Naive thymus-derived CD8-positive, alpha-beta T cell (primary cell): ENCODE measurements at regions not wholly inside any gene's neighbourhood (a gene's known extent, or its start where the extent isn't known, plus 50 kb on each side); places are given as distances from the start of the nearest gene placed in this dataset.

Source experiments
- ATAC-seq, 2 donors: fragments of 150-1000 bp; cut with Tn5 transposase in 1 of 2; sonication (Bioruptor Pico), chemical (Tn5 transposase) in 1 of 2; 1 replicate in 1 of 2; 2 replicates in 1 of 2; pipeline ENCODE4 v1.10.0; 2021; ENCODE audit warnings: mild to moderate bottlenecking in 2 of 2, moderate library complexity in 2 of 2
- POLR2A ChIA-PET: fragments of 350-600 bp; sonication (Branson Sonifier 250); formaldehyde crosslinking; loops from one replicate; lab custom pipeline; 2021; ENCODE audit warnings: antibody characterized with exemption; lab: Charles Lee
- DNase-seq, 10 donors: peaks; one replicate each; pipeline versions ENCODE4 v3.0.0 to v3.0.0-alpha.2; 2020 to 2022
- H3K27ac Mint-ChIP-seq, 10 donors: one replicate each; pipeline ENCODE4 v1.8.0; 2020 to 2022; ENCODE audit warnings: mild to moderate bottlenecking in 10 of 10, mixed read lengths in 10 of 10, moderate library complexity in 4 of 10, inconsistent platforms in 1 of 10
- H3K27me3 Mint-ChIP-seq, 5 donors: one replicate each; pipeline ENCODE4 v1.8.0; 2021 to 2022; ENCODE audit warnings: mixed read lengths in 5 of 5
- H3K36me3 Mint-ChIP-seq, 3 donors: one replicate each; pipeline ENCODE4 v1.8.0; 2020 to 2022; ENCODE audit warnings: mixed read lengths in 3 of 3, mild to moderate bottlenecking in 2 of 3, inconsistent platforms in 1 of 3
- H3K4me1 Mint-ChIP-seq, 4 donors: one replicate each; pipeline ENCODE4 v1.8.0; 2021 to 2022; ENCODE audit warnings: mixed read lengths in 4 of 4
- H3K4me3 Mint-ChIP-seq, 10 donors: one replicate each; pipeline ENCODE4 v1.8.0; 2020 to 2022; ENCODE audit warnings: mild to moderate bottlenecking in 10 of 10, mixed read lengths in 10 of 10, moderate library complexity in 6 of 10, inconsistent platforms in 1 of 10
- H3K9me3 Mint-ChIP-seq, 9 donors: one replicate each; pipeline ENCODE4 v1.8.0; 2020 to 2022; ENCODE audit warnings: mixed read lengths in 9 of 9, mild to moderate bottlenecking in 3 of 9, inconsistent platforms in 1 of 9, moderate library complexity in 1 of 9

GRCh38 chr2:215605214-215605613 lies 169.3 kb upstream of the FN1 start:
- H3K4me1 Mint-ChIP-seq: no peaks in the 10 kb centered on the region
- peaks cover 0 to 11% (median 2%) of the 10 kb centered on the region in 5 donors for H3K27me3 Mint-ChIP-seq
- no peak for DNase-seq
- ATAC-seq: no peak
- H3K27ac Mint-ChIP-seq: no peak overlapping the region
- H3K36me3 Mint-ChIP-seq: no peaks in the 10 kb centered on the region
- H3K4me3 Mint-ChIP-seq: no peak overlapping the region
- POLR2A ChIA-PET: no interaction called here
- no peaks in the 10 kb centered on the region for H3K9me3 Mint-ChIP-seq

GRCh38 chr2:215604606-215605005 lies 168.7 kb upstream of the FN1 start:
- Mint-ChIP-seq H3K9me3 (no peaks in the 10 kb centered on the region), H3K27me3 (peaks cover 0 to 11% (median 2%) of the 10 kb centered on the region in 5 donors), H3K36me3 (no peaks in the 10 kb centered on the region), H3K4me1 (no peaks in the 10 kb centered on the region), H3K27ac (no peak overlapping the region), H3K4me3 (no peak overlapping the region)
- DNase-seq (no peak), ATAC-seq (no peak)
- POLR2A ChIA-PET: no interaction called here

GRCh38 chr2:215603440-215603839 lies 167.6 kb upstream of the FN1 start:
- H3K27me3 Mint-ChIP-seq: peaks cover 0 to 11% (median 2%) of the 10 kb centered on the region in 5 donors
- H3K4me3 Mint-ChIP-seq: no peak overlapping the region
- H3K27ac Mint-ChIP-seq: no peak overlapping the region
- no peak for ATAC-seq
- H3K36me3 Mint-ChIP-seq: no peaks in the 10 kb centered on the region
- no peaks in the 10 kb centered on the region for H3K9me3 Mint-ChIP-seq
- H3K4me1 Mint-ChIP-seq: no peaks in the 10 kb centered on the region
- DNase-seq: no peak
- POLR2A ChIA-PET: no interaction called here

GRCh38 chr2:215602997-215603396 lies 167.1 kb upstream of the FN1 start:
- no peak overlapping the region for H3K27ac Mint-ChIP-seq
- H3K36me3 Mint-ChIP-seq: no peaks in the 10 kb centered on the region
- H3K9me3 Mint-ChIP-seq: no peaks in the 10 kb centered on the region
- no peak for DNase-seq
- ATAC-seq: no peak
- no peak overlapping the region for H3K4me3 Mint-ChIP-seq
- POLR2A ChIA-PET: no interaction called here
- H3K4me1 Mint-ChIP-seq: no peaks in the 10 kb centered on the region
- H3K27me3 Mint-ChIP-seq: peaks cover 0 to 11% (median 2%) of the 10 kb centered on the region in 5 donors

- Mint-ChIP-seq H3K4me1 (no peaks in the 10 kb centered on the region), H3K4me3 (no peak overlapping the region), H3K36me3 (no peaks in the 10 kb centered on the region), H3K9me3 (no peaks in the 10 kb centered on the region), H3K27ac (no peak overlapping the region), H3K27me3 (peaks cover 0 to 11% (median 2%) of the 10 kb centered on the region in 5 donors)
- DNase-seq (no peak), ATAC-seq (no peak)
- POLR2A ChIA-PET: no interaction called here
These were observed 166.3 kb upstream of the FN1 start for GRCh38 chr2:215601990-215602721.

- Mint-ChIP-seq H3K9me3 (no peaks in the 10 kb centered on the region), H3K4me1 (no peaks in the 10 kb centered on the region), H3K27me3 (peaks cover 0 to 11% (median 2%) of the 10 kb centered on the region in 5 donors), H3K27ac (no peak overlapping the region), H3K36me3 (no peaks in the 10 kb centered on the region), H3K4me3 (no peak overlapping the region)
- ATAC-seq (no peak), DNase-seq (no peak)
- POLR2A ChIA-PET: no interaction called here
These were observed 165.7 kb upstream of the FN1 start for GRCh38 chr2:215601526-215601925.

GRCh38 chr2:215598376-215598975 lies 162.6 kb upstream of the FN1 start:
- ATAC-seq: no peak
- Mint-ChIP-seq H3K9me3 (no peaks in the 10 kb centered on the region), H3K4me3 (no peak overlapping the region), H3K4me1 (no peaks in the 10 kb centered on the region), H3K27me3 (peaks cover 0 to 4% (median 2%) of the 10 kb centered on the region in 5 donors), H3K36me3 (no peaks in the 10 kb centered on the region), H3K27ac (no peak overlapping the region)
- DNase-seq: no peak
- POLR2A ChIA-PET: no interaction called here

- Mint-ChIP-seq H3K4me3 (no peak overlapping the region), H3K4me1 (no peaks in the 10 kb centered on the region), H3K27me3 (peaks cover 0 to 3% (median 0%) of the 10 kb centered on the region in 5 donors), H3K9me3 (no peaks in the 10 kb centered on the region), H3K36me3 (no peaks in the 10 kb centered on the region), H3K27ac (no peak overlapping the region)
- ATAC-seq (no peak), DNase-seq (no peak)
- POLR2A ChIA-PET: no interaction called here
These were observed 161.7 kb upstream of the FN1 start for GRCh38 chr2:215597577-215597976.

- no peaks in the 10 kb centered on the region for H3K27me3 Mint-ChIP-seq
- POLR2A ChIA-PET: no interaction called here
- H3K4me3 Mint-ChIP-seq: no peak overlapping the region
- DNase-seq (no peak), ATAC-seq (no peak)
- H3K36me3 Mint-ChIP-seq: no peaks in the 10 kb centered on the region
- no peaks in the 10 kb centered on the region for H3K9me3 Mint-ChIP-seq
- no peaks in the 10 kb centered on the region for H3K4me1 Mint-ChIP-seq
- H3K27ac Mint-ChIP-seq: no peak overlapping the region
These were observed 158.9 kb upstream of the FN1 start for GRCh38 chr2:215594766-215595165.

- Mint-ChIP-seq H3K4me3 (no peak overlapping the region), H3K27ac (no peak overlapping the region), H3K27me3 (no peaks in the 10 kb centered on the region), H3K4me1 (no peaks in the 10 kb centered on the region), H3K36me3 (no peaks in the 10 kb centered on the region), H3K9me3 (no peaks in the 10 kb centered on the region)
- POLR2A ChIA-PET: no interaction called here
- no peak for ATAC-seq
- DNase-seq: no peak
These were observed 154.3 kb upstream of the FN1 start for GRCh38 chr2:215590010-215590745.

- Mint-ChIP-seq H3K36me3 (no peaks in the 10 kb centered on the region), H3K27ac (no peak overlapping the region), H3K9me3 (no peaks in the 10 kb centered on the region), H3K27me3 (peaks cover 0 to 4% (median 1%) of the 10 kb centered on the region in 5 donors), H3K4me3 (no peak overlapping the region), H3K4me1 (no peaks in the 10 kb centered on the region)
- no peak for ATAC-seq
- no peak for DNase-seq
- POLR2A ChIA-PET: no interaction called here
These were observed 148.0 kb upstream of the FN1 start for GRCh38 chr2:215583881-215584280.

GRCh38 chr2:215579809-215580208 lies 143.9 kb upstream of the FN1 start:
- no peaks in the 10 kb centered on the region for H3K36me3 Mint-ChIP-seq
- no peak overlapping the region for H3K27ac Mint-ChIP-seq
- no peaks in the 10 kb centered on the region for H3K9me3 Mint-ChIP-seq
- H3K27me3 Mint-ChIP-seq: peaks cover 0 to 7% (median 2%) of the 10 kb centered on the region in 5 donors
- ATAC-seq (no peak), DNase-seq (no peak)
- no peaks in the 10 kb centered on the region for H3K4me1 Mint-ChIP-seq
- H3K4me3 Mint-ChIP-seq: no peak overlapping the region
- POLR2A ChIA-PET: no interaction called here

GRCh38 chr2:215577356-215577755 lies 141.5 kb upstream of the FN1 start:
- ATAC-seq: no peak
- no peaks in the 10 kb centered on the region for H3K4me1 Mint-ChIP-seq
- no peak overlapping the region for H3K4me3 Mint-ChIP-seq
- DNase-seq: no peak
- H3K27me3 Mint-ChIP-seq: peaks cover 0 to 7% (median 2%) of the 10 kb centered on the region in 5 donors
- POLR2A ChIA-PET: no interaction called here
- no peak overlapping the region for H3K27ac Mint-ChIP-seq
- H3K9me3 Mint-ChIP-seq: no peaks in the 10 kb centered on the region
- H3K36me3 Mint-ChIP-seq: no peaks in the 10 kb centered on the region
